ENCODE measurements at regions not wholly inside any gene's neighbourhood (a gene's known extent, or its start where the extent isn't known, plus 50 kb on each side); places are given as distances from the start of the nearest gene placed in this dataset.

DNA sequence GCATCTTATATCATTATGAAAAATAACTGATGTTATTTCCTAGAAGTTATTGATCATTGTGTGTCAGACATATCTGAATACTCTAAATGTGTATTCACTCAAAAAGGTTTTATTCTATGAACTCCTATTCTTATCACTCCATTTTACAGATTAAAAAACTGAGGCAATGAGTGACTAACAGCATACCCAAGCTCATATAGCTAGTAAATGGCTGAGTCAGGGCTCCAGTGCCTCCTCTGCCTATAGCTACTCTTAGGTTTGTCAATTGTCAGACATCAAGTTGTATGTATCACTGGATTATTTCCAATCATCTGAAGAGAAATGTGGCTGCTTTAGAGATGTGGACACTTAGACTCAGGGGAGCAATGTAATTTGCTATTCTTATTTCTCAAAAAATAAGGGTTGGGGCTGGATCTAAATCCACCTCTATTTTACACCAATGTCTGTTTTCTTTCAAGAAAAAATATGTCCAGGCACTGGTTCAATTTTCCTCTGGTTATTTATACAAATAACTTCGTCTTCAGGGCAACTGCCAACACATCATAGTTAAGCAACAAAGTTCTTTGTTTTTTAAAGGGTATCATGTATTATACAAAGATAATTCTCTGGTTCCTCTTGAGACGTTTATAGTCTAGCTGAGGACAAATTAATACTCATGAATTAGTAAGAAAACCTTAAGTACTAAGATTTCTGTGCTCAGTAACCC, 328.9 kb upstream of the MAF start:
- TF ChIP-seq, protein P1, sequence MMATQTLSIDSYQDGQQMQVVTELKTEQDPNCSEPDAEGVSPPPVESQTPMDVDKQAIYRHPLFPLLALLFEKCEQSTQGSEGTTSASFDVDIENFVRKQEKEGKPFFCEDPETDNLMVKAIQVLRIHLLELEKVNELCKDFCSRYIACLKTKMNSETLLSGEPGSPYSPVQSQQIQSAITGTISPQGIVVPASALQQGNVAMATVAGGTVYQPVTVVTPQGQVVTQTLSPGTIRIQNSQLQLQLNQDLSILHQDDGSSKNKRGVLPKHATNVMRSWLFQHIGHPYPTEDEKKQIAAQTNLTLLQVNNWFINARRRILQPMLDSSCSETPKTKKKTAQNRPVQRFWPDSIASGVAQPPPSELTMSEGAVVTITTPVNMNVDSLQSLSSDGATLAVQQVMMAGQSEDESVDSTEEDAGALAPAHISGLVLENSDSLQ (IDR thresholded peaks at IDR 0.05): no peak
- TF ChIP-seq FOXM1 (IDR thresholded peaks at IDR 0.05; ENCODE audit: borderline replicate concordance): no peak
- no peak for TF ChIP-seq ZNF384 (IDR thresholded peaks at IDR 0.05)
- TF ChIP-seq L3MBTL2 (conservative IDR thresholded peaks at IDR 0.05): no peak
- TF ChIP-seq TARDBP (IDR thresholded peaks at IDR 0.05): no peak
- TF ChIP-seq LEF1 (IDR thresholded peaks at IDR 0.05; ENCODE audit: borderline replicate concordance): no peak
- TF ChIP-seq NFRKB (IDR thresholded peaks at IDR 0.05): no peak
- TF ChIP-seq BHLHE40 (IDR thresholded peaks at IDR 0.05; ENCODE audit: borderline replicate concordance): no peak
- no peak for TF ChIP-seq FOXA1 (IDR thresholded peaks at IDR 0.05)
- no peak for TF ChIP-seq SUZ12 (IDR thresholded peaks at IDR 0.05)
- TF ChIP-seq CTBP1 (IDR thresholded peaks at IDR 0.05; ENCODE audit: borderline replicate concordance): no peak
